NAMALWA (cell line): ENCODE measurements at regions not wholly inside any gene's neighbourhood (a gene's known extent, or its start where the extent isn't known, plus 50 kb on each side); places are given as distances from the start of the nearest gene placed in this dataset.

ENCODE experiments used
- DNase-seq: peaks from one replicate; pipeline ENCODE4 v3.0.0-alpha.2; 2015; ENCODE audit warnings: low spot score

DNA sequence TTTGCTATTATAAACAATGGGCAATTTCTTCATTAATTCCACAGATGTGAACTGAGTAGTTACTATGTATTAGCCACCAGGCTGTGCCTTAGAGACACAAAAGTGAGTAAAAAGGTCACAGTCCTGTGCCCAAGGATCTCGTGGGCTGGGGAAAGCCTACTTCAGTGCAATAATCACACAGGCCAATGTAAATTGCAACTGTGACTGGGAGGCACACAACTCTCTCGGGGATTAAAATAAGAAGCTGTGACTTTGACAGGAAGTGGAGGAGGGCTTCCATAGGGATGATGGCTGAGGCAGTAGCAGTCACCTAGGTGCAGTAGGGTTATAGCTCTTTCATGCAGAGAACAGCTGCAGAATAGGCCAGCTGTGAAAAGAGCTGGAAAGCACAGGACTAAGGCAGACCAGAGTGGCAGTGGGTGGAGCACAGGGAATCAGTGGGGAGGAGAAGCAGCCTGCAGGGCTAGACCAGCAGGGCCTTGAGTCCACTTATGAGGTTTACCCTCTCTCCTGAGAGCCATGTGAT is 121.9 kb downstream of the MAB21L3 start:
- peak; percentile 9 for DNase-seq

DNA sequence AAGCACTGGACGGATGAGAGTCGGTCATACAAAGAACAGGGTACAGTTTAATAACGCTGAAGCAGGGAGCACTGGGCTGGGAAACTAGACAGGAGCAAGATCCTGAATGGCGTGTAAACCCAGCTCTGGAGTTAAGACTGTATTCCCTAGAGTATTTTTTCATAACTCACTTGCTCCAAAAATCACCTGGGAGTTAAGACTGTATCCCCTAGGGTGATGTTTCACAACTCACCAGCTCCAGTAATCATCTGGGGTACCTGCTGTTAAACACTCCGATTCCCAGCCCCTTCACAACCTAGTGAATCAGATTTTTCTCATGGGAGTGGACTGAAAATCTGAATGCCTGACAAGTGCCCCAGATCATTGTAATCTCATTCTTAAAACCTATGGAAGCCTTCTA is 123.2 kb downstream of the MAB21L3 start:
- no peak for DNase-seq

GRCh38 chr1:116239916-116240315 is 128.7 kb downstream of the MAB21L3 start:
- no peak for DNase-seq

DNA sequence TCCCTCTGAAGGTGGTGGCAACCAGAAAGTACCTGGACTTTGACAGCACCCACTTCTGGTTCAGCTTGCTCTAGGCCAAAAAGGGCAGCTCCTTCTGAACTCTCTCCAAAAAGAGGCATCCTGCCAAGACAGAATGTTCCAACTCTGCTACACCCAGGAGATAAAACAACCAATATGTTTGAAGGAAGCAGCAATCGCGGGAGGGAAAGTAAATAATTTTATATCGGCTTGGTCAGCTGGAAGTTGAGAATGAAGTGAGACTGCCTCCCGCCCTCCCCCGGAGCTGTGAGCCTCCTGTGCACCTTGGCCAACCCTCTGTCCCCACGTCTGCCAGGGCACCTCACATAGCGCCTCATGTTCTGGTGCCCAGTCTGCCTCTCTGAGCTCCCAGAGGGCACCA is 130.3 kb upstream of the ATP1A1 start:
- no peak for DNase-seq

DNA sequence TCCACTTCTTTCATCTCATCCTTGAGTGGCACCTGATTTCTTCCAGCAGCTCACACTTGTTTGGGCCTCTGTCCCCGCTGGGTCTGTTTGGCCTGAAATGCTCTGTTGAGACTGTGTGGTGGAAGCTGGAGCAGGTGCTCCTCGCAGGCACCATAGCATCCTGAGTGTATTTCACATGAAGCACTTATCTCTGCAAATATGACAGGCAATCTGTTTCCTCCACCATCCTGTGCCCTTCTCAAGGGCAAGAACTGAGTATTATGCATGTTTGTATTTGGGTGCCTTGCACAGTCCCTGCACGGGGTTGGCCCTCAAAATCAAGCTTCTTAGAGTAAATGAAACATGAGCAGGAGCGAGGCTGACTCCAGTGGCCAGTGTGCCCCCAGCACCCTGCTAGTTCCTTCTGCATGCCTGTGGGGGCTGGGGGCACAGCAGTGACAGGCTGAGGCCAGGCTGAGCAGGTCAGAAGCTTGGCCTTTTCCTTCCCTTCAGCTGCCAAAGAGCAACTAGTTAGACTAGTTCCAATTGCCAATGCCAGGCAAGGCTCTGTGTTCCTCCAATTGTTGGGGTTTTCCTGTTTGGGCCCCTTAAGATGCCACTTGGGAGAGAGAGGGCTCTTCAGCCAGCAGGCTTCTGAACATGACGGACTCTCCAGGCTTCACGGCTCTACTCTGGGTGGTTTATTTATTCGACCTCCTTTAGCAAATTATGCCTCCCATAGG is 129.6 kb upstream of the ATP1A1 start:
- DNase-seq, result no peak

- no peak for DNase-seq
Measured at GRCh38 chr1:116246174-116246573, 126.9 kb upstream of the ATP1A1 start.

DNA sequence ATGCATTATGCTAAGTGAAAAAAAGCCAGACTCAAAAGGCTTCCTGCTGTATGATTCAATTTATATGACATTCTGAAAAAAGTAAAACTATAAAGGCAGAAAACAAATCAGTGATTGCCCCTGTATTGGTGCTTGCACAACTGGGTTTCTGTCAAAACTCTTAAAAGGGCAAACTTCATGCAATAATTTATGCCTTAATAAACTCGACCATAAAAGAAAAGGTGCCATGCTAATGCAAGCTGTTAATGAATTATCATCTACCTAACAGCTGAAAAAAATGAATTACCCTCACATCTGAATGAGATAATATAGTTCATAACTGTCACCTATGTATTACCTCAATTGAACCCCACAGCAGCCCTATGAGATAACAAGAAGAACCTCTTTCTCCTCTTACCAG is 120.8 kb upstream of the ATP1A1 start:
- no peak for DNase-seq

- no peak for DNase-seq
Measured at GRCh38 chr1:116252785-116253184, 120.3 kb upstream of the ATP1A1 start.

DNA sequence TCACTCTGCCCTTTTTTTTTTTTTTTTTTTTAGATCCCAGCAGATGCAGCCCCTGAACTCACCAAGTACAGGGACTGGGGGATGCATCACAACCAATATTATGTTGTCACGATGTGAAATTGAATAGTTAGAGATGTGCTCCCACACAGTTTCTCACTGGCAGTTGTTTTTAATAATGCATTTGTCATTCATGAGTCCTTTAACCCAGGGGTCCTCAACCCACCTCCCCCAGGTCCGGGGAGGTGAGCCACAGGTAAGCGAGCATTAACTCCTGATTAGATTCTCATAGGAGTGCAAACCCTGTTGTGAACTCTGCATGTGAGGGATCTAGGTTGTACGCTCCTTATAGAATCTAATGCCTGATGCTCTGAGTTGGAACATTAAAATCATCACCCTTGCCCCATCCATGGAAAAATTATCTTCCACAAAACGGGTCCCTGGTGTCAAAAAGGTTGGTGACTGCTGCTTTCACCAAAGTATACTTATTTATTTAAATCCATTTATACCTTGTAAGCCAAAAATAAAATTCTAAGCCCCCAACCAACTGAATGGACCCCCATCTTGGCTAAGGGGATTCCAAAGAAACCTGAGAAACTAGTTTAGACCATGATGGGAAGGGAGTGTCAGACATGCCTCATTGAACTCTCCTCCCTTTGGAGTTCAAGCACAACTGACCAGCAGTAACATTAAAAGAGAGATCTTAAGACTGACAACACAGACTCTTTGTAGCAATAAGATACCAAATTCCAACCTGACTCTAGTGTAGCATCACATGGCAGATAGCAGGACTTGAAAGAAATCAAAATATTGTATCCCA is 119.3 kb upstream of the ATP1A1 start:
- no peak for DNase-seq

- DNase-seq, result no peak
Measured at GRCh38 chr1:116254776-116255175, 118.3 kb upstream of the ATP1A1 start.

GRCh38 chr1:116255486-116256285 is 117.4 kb upstream of the ATP1A1 start:
- DNase-seq, result no peak

- no peak for DNase-seq
Measured at GRCh38 chr1:116256286-116256649, 116.8 kb upstream of the ATP1A1 start.

DNA sequence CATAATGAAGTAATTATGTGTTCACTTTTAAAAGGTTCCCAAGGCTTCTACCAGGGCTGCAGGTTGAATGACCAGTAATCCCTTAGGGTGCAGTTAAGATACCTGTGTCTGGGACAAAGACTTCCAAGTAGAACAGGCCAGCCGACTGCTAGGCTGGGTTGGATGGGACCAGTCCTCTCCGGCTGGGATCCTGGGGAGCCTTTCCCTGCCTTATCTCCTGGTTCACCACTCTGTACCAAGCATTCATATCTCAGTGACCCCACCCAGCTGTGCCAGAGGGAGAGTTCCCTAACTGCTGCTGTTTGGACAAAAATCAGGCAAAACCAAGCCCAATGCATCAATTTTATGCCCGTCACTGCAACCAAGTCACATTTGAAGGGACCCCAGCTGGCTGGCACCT is 116.2 kb upstream of the ATP1A1 start:
- no peak for DNase-seq

- no peak for DNase-seq
Measured at GRCh38 chr1:116257341-116257767, 115.7 kb upstream of the ATP1A1 start.

- DNase-seq, result no peak
Measured at GRCh38 chr1:116257836-116258235, 115.2 kb upstream of the ATP1A1 start.

- no peak for DNase-seq
Measured at GRCh38 chr1:116258668-116259419, 114.2 kb upstream of the ATP1A1 start.

DNA sequence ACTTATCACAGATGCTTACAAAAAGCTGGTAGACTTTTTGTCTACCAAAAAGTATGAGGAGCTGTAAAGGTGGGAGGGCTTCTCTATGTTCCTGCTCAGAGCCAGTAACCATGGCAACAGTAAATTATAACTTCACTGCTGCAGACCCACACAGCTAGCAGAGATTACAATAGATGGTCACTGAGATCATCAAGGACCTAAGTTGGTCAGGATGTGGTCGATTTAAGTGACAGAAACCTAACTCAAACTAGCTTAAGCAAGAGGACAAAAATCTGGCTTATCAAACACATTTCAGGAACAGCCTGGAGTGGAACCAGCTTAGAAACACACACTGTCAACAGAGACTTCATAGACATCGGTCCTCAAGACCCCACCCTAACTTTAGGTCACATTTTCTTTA is 113.4 kb upstream of the ATP1A1 start:
- DNase-seq, result no peak

DNA sequence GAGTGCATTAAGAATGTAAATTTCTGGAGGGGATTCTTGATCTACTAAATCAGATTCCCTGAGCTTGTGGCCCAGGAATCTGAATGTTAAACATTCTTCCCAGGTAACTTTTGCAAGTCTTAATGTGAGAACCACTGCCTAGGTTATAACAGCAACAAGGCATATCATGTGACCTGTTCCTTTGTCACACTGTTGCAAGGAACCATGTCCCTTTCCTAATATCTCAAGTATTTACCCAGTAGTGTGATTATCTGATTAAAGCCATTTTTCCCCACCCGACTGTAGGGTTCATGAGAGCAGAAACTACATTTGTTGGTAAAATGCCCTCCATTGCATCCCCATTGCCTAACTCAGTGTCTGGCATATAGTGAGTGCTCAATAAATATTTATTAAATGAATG is 112.9 kb upstream of the ATP1A1 start:
- DNase-seq, result no peak

- no peak for DNase-seq
Measured at GRCh38 chr1:116260621-116261020, 112.4 kb upstream of the ATP1A1 start.

GRCh38 chr1:116261227-116261626 is 111.8 kb upstream of the ATP1A1 start:
- no peak for DNase-seq

- DNase-seq, result no peak
Measured at GRCh38 chr1:116262207-116262994, 110.6 kb upstream of the ATP1A1 start.
